ENCODE measurements at regions not wholly inside any gene's neighbourhood (a gene's known extent, or its start where the extent isn't known, plus 50 kb on each side); places are given as distances from the start of the nearest gene placed in this dataset.

GRCh38 chr2:150260636-150261035 lies 226.8 kb downstream of the RND3 start:
- TF ChIP-seq POLR2A (IDR thresholded peaks at IDR 0.05) (no peak), CTCF (IDR thresholded peaks at IDR 0.05) (no peak)
